ENCODE measurements at regions not wholly inside any gene's neighbourhood (a gene's known extent, or its start where the extent isn't known, plus 50 kb on each side); places are given as distances from the start of the nearest gene placed in this dataset.

GRCh38 chr6:133108419-133108818 lies 132.7 kb upstream of the EYA4 start:
- in situ Hi-C loops (cut with MboI; ENCODE audit: low pct_ligation_motif_present in 1 of 4, low pct_unique_long_range_greater_than_20kb in 1 of 4, low sequenced_read_pairs in 3 of 4): no loop called here
- H3K36me3 ChIP-seq: no peaks in the 10 kb centered on the region
- no peaks in the 10 kb centered on the region for H3K9me3 ChIP-seq
- H3K4me3 ChIP-seq: no peak overlapping the region
- TF ChIP-seq POLR2AphosphoS5 (IDR thresholded peaks at IDR 0.05) (no peak), CTCF (IDR thresholded peaks at IDR 0.05) (no peak), POLR2A (IDR thresholded peaks at IDR 0.05) (no peak)
- WGBS, 2 donors (ENCODE audit: low coverage in 1 of 2): 46 to 50% methylated on average over 2 of the region's 2 CpGs
- no peak for DNase-seq
- H3K27ac ChIP-seq: no peak overlapping the region
- intact Hi-C loops (cut with DNase I; ENCODE audit: low total_unique reads): no loop called here
- no peaks in the 10 kb centered on the region for H3K27me3 ChIP-seq
- no peaks in the 10 kb centered on the region for H3K4me1 ChIP-seq

- no peak for TF ChIP-seq POLR2AphosphoS5 (IDR thresholded peaks at IDR 0.05)
- no peak for TF ChIP-seq POLR2A (IDR thresholded peaks at IDR 0.05)
- no peak for TF ChIP-seq CTCF (IDR thresholded peaks at IDR 0.05)
- TF ChIP-seq EP300 (IDR thresholded peaks at IDR 0.05; ENCODE audit: low read depth): no peak
- Histone ChIP-seq H3K4me3 (no peak overlapping the region), H3K36me3 (no peaks in the 10 kb centered on the region), H3K27me3 (no peaks in the 10 kb centered on the region), H3K9me3 (peaks cover 0 to 3% of the 10 kb centered on the region in 2 donors), H3K4me1 (no peaks in the 10 kb centered on the region), H3K27ac (no peak overlapping the region)
- WGBS, 2 donors (ENCODE audit: low coverage in 1 of 2): 60 to 78% methylated on average over 1 of the region's 1 CpG
- intact Hi-C loops (cut with DNase I; ENCODE audit: low total_unique reads): no loop called here
- in situ Hi-C loops (cut with MboI; ENCODE audit: low pct_ligation_motif_present in 1 of 4, low pct_unique_long_range_greater_than_20kb in 1 of 4, low sequenced_read_pairs in 3 of 4): no loop called here
- no peak for DNase-seq
Measured at GRCh38 chr6:133114973-133115372, 126.2 kb upstream of the EYA4 start.

GRCh38 chr6:133115946-133116345 lies 125.2 kb upstream of the EYA4 start:
- in situ Hi-C loops (cut with MboI; ENCODE audit: low pct_ligation_motif_present in 1 of 4, low pct_unique_long_range_greater_than_20kb in 1 of 4, low sequenced_read_pairs in 3 of 4) (no loop called here), intact Hi-C loops (cut with DNase I; ENCODE audit: low total_unique reads) (no loop called here)
- 20 to 41% methylated on average over 2 of the region's 2 CpGs for WGBS, 2 donors (ENCODE audit: low coverage in 1 of 2)
- Histone ChIP-seq H3K4me3 (no peak overlapping the region), H3K9me3 (peaks cover 0 to 3% of the 10 kb centered on the region in 2 donors), H3K27ac (no peak overlapping the region), H3K4me1 (no peaks in the 10 kb centered on the region), H3K36me3 (no peaks in the 10 kb centered on the region), H3K27me3 (no peaks in the 10 kb centered on the region)
- TF ChIP-seq POLR2AphosphoS5 (IDR thresholded peaks at IDR 0.05) (no peak), EP300 (IDR thresholded peaks at IDR 0.05; ENCODE audit: low read depth) (no peak), CTCF (IDR thresholded peaks at IDR 0.05) (no peak), POLR2A (IDR thresholded peaks at IDR 0.05) (no peak)
- no peak for DNase-seq

DNA sequence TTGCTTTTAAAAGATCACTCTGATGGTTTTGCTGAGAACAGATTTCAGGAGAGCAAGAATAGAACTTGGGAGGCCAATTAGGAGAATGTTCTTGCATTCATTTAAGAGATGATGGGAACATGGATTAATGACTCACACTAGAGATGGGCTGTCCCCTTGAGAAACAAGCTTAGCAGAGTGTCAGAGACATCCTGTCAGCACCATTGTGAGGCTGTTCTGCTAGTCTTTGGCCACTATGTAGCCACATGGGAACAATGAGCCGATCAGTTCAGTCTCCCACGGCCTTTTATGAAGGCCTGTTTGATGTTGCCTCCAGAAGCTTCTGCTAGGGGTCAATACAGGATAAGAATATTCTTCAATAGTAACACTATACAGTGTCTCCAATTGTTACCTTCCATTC lies 113.0 kb upstream of the EYA4 start:
- Histone ChIP-seq H3K4me1 (no peaks in the 10 kb centered on the region), H3K27ac (no peak overlapping the region), H3K9me3 (no peaks in the 10 kb centered on the region), H3K36me3 (no peaks in the 10 kb centered on the region), H3K27me3 (no peaks in the 10 kb centered on the region), H3K4me3 (no peak overlapping the region)
- no peak for DNase-seq
- intact Hi-C loops (cut with DNase I; ENCODE audit: low total_unique reads) (no loop called here), in situ Hi-C loops (cut with MboI; ENCODE audit: low pct_ligation_motif_present in 1 of 4, low pct_unique_long_range_greater_than_20kb in 1 of 4, low sequenced_read_pairs in 3 of 4) (no loop called here)
- 50 to 74% methylated on average over 1 to 2 of the region's 2 CpGs for WGBS, 2 donors (ENCODE audit: low coverage in 1 of 2)
- no peak for TF ChIP-seq CTCF (IDR thresholded peaks at IDR 0.05)
- no peak for TF ChIP-seq POLR2A (IDR thresholded peaks at IDR 0.05)
- TF ChIP-seq POLR2AphosphoS5 (IDR thresholded peaks at IDR 0.05): no peak

Data from transverse colon (tissue), 4 donors.